Heart left ventricle (tissue), 13 donors: ENCODE measurements at regions not wholly inside any gene's neighbourhood (a gene's known extent, or its start where the extent isn't known, plus 50 kb on each side); places are given as distances from the start of the nearest gene placed in this dataset.

Experiments
- POLR2A ChIP-seq, 2 donors: fragments of 450-650 bp; IDR thresholded peaks; one replicate each; pipeline ENCODE4 v1.6.1; 2017; ENCODE audit warnings: antibody characterized with exemption in 2 of 2, mild to moderate bottlenecking in 2 of 2, moderate library complexity in 2 of 2
- TF ChIP-seq, protein P1 (sequence below), 12 donors: fragments of 200-600 bp; sonication (generic) in 4 of 12; IDR thresholded peaks; one replicate each; pipeline versions ENCODE4 v1.5.0 to v1.8.0; 2018 to 2022; ENCODE audit warnings: antibody characterized with exemption in 12 of 12, mild to moderate bottlenecking in 5 of 12
- donor health status: ischemic (EF 13 %, LVEDD 7.1; RV severe dilation, severe dysfunction).
- donor health status: DM: no; HTN: yes; CAD: no.
- donor health status: DM: no; HTN: no; CAD: no.
- donor health status: ischemic (EF 25% LVEDD 6.9; RV normal size, moderate dysfunction).
- donor health status: ischemic (EF 25% LVEDD 5.7; RV mildly dilated, moderate dysfunction).
- donor health status: ischemic (EF 35%, LVEDD 5.7; RV mildly dilated, moderate dysfunction).
- donor health status: nonischemic (EF 11% LVEDD 7.7; RV severe dilation, severe dysfunction).
- donor health status: DM: yes; HTN: yes; CAD: no.
- donor health status: PGD.
- donor health status: ischemic (EF 29% LVEDD 5.4; RV normal size, mild dysfunction).
- donor health status: nonischemic (EF 23%, LVEDD 6.1; RV moderate dilation, normal function).

DNA sequence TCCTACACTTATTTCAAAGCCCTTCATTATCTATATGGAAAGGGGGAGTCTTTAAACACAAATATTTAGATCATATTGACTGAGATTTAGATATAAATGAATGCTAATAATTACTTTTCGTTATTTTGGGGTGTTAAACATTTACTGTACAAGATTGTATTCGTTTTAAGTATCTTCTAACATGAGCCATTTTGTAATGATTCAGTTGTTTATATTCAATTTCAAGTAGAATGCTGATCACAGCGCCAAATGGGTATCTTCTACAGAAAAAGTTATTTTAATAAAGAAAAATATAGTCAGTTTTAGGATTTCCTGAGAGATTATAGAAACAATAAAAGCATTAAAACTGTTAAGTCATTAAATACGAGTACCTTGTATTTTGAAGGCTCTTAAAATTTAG, 104.5 kb upstream of the HNRNPU start:
- TF ChIP-seq, protein P1, sequence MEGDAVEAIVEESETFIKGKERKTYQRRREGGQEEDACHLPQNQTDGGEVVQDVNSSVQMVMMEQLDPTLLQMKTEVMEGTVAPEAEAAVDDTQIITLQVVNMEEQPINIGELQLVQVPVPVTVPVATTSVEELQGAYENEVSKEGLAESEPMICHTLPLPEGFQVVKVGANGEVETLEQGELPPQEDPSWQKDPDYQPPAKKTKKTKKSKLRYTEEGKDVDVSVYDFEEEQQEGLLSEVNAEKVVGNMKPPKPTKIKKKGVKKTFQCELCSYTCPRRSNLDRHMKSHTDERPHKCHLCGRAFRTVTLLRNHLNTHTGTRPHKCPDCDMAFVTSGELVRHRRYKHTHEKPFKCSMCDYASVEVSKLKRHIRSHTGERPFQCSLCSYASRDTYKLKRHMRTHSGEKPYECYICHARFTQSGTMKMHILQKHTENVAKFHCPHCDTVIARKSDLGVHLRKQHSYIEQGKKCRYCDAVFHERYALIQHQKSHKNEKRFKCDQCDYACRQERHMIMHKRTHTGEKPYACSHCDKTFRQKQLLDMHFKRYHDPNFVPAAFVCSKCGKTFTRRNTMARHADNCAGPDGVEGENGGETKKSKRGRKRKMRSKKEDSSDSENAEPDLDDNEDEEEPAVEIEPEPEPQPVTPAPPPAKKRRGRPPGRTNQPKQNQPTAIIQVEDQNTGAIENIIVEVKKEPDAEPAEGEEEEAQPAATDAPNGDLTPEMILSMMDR (IDR thresholded peaks at IDR 0.05) = no peak
- no peak for TF ChIP-seq POLR2A (IDR thresholded peaks at IDR 0.05)
